HEK293 (cell line): ENCODE measurements at regions not wholly inside any gene's neighbourhood (a gene's known extent, or its start where the extent isn't known, plus 50 kb on each side); places are given as distances from the start of the nearest gene placed in this dataset.

Experiments used
- CTCF ChIA-PET: fragments of 350-600 bp; formaldehyde crosslinking; extraction: SDS; loops from one replicate; lab custom pipeline; 2021; ENCODE audit warnings: antibody characterized with exemption; lab: Yijun Ruan, JAX
- POLR2A ChIA-PET: fragments of 300-600 bp; formaldehyde crosslinking; extraction: SDS; loops from one replicate; lab custom pipeline; 2020; ENCODE audit warnings: antibody characterized with exemption, inconsistent platforms; lab: Yijun Ruan, JAX
- H3K27ac ChIP-seq: fragments of 200-500 bp; sonication (Bioruptor generic); 2 replicates; pipeline ENCODE4 v1.5.1; 2014; ENCODE audit warnings: low read depth, low read length, control low read depth, inconsistent platforms; ENCODE audit errors: extremely low read depth
- H3K36me3 ChIP-seq, 2 experiments: fragments of 200-500 bp in 1 of 2; sonication (Bioruptor generic) in 1 of 2; 1 replicate in 1 of 2; 2 replicates in 1 of 2; pipeline ENCODE4 v1.5.1; 2014 to 2017; ENCODE audit warnings: inconsistent platforms in 2 of 2, low read length in 2 of 2; ENCODE audit not compliant: control insufficient read depth in 2 of 2, insufficient read depth in 1 of 2
- H3K4me1 ChIP-seq: fragments of 200-500 bp; sonication (Bioruptor generic); 2 replicates; pipeline ENCODE4 v1.5.1; 2014; ENCODE audit warnings: mild to moderate bottlenecking, low read length, inconsistent platforms; ENCODE audit not compliant: control insufficient read depth, insufficient read depth
- H3K4me3 ChIP-seq: 2 replicates; pipeline ENCODE4 v1.5.1; 2011; ENCODE audit warnings: low read depth, mild to moderate bottlenecking, control low read depth, low read length, moderate library complexity
- H3K9me3 ChIP-seq: fragments of 200-500 bp; sonication (Bioruptor generic); 2 replicates; pipeline ENCODE4 v1.5.1; 2014; ENCODE audit warnings: low read depth, low read length, inconsistent platforms; ENCODE audit not compliant: control insufficient read depth, insufficient read depth
- BCL11A ChIP-seq: fragments of 450-650 bp; formaldehyde crosslinking; IDR thresholded peaks from 2 replicates; pipeline ENCODE4 v1.5.1; 2016; ENCODE audit warnings: low read depth, missing biosample characterization, missing genetic modification characterization
- GLI2 ChIP-seq: fragments of 450-650 bp; formaldehyde crosslinking; IDR thresholded peaks from 2 replicates; pipeline ENCODE4; 2017; ENCODE audit warnings: missing biosample characterization, missing genetic modification characterization, low read depth, borderline replicate concordance
- GLIS1 ChIP-seq: fragments of 450-650 bp; formaldehyde crosslinking; IDR thresholded peaks from 2 replicates; pipeline ENCODE4 v1.5.1; 2016; ENCODE audit warnings: missing biosample characterization, missing genetic modification characterization
- MZF1 ChIP-seq: fragments of 450-650 bp; formaldehyde crosslinking; IDR thresholded peaks from 2 replicates; pipeline ENCODE4 v1.5.1; 2017; ENCODE audit warnings: missing biosample characterization, missing genetic modification characterization, borderline replicate concordance
- REPIN1 ChIP-seq: fragments of 450-650 bp; formaldehyde crosslinking; IDR thresholded peaks from 2 replicates; pipeline ENCODE4 v1.5.1; 2017; ENCODE audit warnings: missing biosample characterization, missing genetic modification characterization, low read depth
- ZBTB8A ChIP-seq: fragments of 450-650 bp; formaldehyde crosslinking; IDR thresholded peaks from 2 replicates; pipeline ENCODE4 v1.5.1; 2016; ENCODE audit warnings: missing biosample characterization, missing genetic modification characterization
- ZNF132 ChIP-seq: fragments of 450-650 bp; formaldehyde crosslinking; IDR thresholded peaks from 2 replicates; pipeline ENCODE4 v1.5.1; 2017; ENCODE audit warnings: missing biosample characterization, missing genetic modification characterization, borderline replicate concordance
- ZNF169 ChIP-seq: fragments of 450-650 bp; formaldehyde crosslinking; IDR thresholded peaks from 2 replicates; pipeline ENCODE4 v1.5.1; 2016; ENCODE audit warnings: missing biosample characterization, missing genetic modification characterization
- ZNF211 ChIP-seq: fragments of 450-650 bp; formaldehyde crosslinking; IDR thresholded peaks from 2 replicates; pipeline ENCODE4 v1.5.1; 2016; ENCODE audit warnings: low read depth, missing biosample characterization, missing genetic modification characterization
- ZNF24 ChIP-seq: fragments of 450-650 bp; formaldehyde crosslinking; IDR thresholded peaks from 2 replicates; pipeline ENCODE4 v1.5.1; 2016; ENCODE audit warnings: missing biosample characterization, missing genetic modification characterization
- ZNF510 ChIP-seq: fragments of 450-650 bp; formaldehyde crosslinking; IDR thresholded peaks from 2 replicates; pipeline ENCODE4 v1.5.1; 2018; ENCODE audit warnings: mild to moderate bottlenecking, missing genetic modification characterization, missing biosample characterization; ENCODE audit not compliant: insufficient replicate concordance
- ZNF596 ChIP-seq: fragments of 450-650 bp; IDR thresholded peaks from 2 replicates; pipeline ENCODE4 v1.5.0; 2018; ENCODE audit warnings: missing biosample characterization, mild to moderate bottlenecking, missing genetic modification characterization, moderate library complexity
- ZNF621 ChIP-seq: fragments of 450-650 bp; formaldehyde crosslinking; IDR thresholded peaks from 2 replicates; pipeline ENCODE4 v1.5.1; 2017; ENCODE audit warnings: missing biosample characterization, missing genetic modification characterization
- ZNF654 ChIP-seq: fragments of 450-650 bp; formaldehyde crosslinking; IDR thresholded peaks from 2 replicates; pipeline ENCODE4 v1.5.1; 2016; ENCODE audit warnings: low read depth, missing biosample characterization, missing genetic modification characterization
- TF ChIP-seq, protein P1 (sequence below): fragments of 450-650 bp; formaldehyde crosslinking; IDR thresholded peaks from 2 replicates; pipeline ENCODE4 v1.5.1; 2016; ENCODE audit warnings: missing biosample characterization, missing genetic modification characterization, low read depth
- TF ChIP-seq, protein P2 (sequence below): fragments of 450-650 bp; formaldehyde crosslinking; IDR thresholded peaks from 2 replicates; pipeline ENCODE4 v1.5.1; 2017; ENCODE audit warnings: missing biosample characterization, missing genetic modification characterization
- TF ChIP-seq, protein P3 (sequence below): fragments of 450-650 bp; formaldehyde crosslinking; IDR thresholded peaks from 2 replicates; pipeline ENCODE4 v1.5.1; 2017; ENCODE audit warnings: missing biosample characterization, missing genetic modification characterization
- TF ChIP-seq, protein P4 (sequence below): fragments of 450-650 bp; formaldehyde crosslinking; IDR thresholded peaks from 2 replicates; pipeline ENCODE4 v1.5.1; 2017; ENCODE audit warnings: missing biosample characterization, missing genetic modification characterization
- TF ChIP-seq, protein P5 (sequence below): fragments of 450-650 bp; formaldehyde crosslinking; IDR thresholded peaks from 2 replicates; pipeline ENCODE4 v1.5.1; 2016; ENCODE audit warnings: missing biosample characterization, missing genetic modification characterization
- TF ChIP-seq, protein P6 (sequence below): fragments of 450-650 bp; formaldehyde crosslinking; IDR thresholded peaks from 2 replicates; pipeline ENCODE4 v1.5.1; 2017; ENCODE audit warnings: missing biosample characterization, missing genetic modification characterization
- TF ChIP-seq, protein P7 (sequence below): fragments of 450-650 bp; formaldehyde crosslinking; IDR thresholded peaks from 2 replicates; pipeline ENCODE4 v1.5.1; 2017; ENCODE audit warnings: missing biosample characterization, missing genetic modification characterization

DNA sequence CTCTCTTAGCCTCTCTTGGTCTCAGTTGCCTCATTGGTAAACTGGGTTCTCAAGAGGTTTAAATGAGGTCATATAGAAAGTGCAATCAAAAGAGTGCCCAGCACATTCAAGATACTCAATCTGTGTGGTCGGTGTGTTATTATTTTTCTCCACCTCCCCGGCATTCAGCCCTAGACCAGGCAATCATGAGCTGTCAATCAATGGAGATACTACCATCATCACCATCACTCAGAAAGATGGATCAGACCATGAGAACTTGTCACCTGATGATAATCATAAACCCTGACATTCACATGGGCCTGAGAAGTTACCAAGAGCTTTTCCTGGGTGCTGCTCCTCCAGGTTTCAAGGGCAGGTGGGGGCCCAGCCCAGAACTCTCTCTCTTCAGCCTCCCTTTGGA, 166.1 kb downstream of the MN1 start (continued):
- TF ChIP-seq ZNF510 (tag by site-specific recombination) (no peak), ZNF621 (tag by site-specific recombination) (no peak), ZNF24 (no peak), BCL11A (tag by site-specific recombination) (no peak), GLIS1 (tag by site-specific recombination) (no peak), GLI2 (tag by site-specific recombination) (no peak), ZNF169 (tag by site-specific recombination) (no peak)
- TF ChIP-seq, protein P1, sequence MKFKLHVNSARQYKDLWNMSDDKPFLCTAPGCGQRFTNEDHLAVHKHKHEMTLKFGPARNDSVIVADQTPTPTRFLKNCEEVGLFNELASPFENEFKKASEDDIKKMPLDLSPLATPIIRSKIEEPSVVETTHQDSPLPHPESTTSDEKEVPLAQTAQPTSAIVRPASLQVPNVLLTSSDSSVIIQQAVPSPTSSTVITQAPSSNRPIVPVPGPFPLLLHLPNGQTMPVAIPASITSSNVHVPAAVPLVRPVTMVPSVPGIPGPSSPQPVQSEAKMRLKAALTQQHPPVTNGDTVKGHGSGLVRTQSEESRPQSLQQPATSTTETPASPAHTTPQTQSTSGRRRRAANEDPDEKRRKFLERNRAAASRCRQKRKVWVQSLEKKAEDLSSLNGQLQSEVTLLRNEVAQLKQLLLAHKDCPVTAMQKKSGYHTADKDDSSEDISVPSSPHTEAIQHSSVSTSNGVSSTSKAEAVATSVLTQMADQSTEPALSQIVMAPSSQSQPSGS (tag by site-specific recombination), result no peak

DNA sequence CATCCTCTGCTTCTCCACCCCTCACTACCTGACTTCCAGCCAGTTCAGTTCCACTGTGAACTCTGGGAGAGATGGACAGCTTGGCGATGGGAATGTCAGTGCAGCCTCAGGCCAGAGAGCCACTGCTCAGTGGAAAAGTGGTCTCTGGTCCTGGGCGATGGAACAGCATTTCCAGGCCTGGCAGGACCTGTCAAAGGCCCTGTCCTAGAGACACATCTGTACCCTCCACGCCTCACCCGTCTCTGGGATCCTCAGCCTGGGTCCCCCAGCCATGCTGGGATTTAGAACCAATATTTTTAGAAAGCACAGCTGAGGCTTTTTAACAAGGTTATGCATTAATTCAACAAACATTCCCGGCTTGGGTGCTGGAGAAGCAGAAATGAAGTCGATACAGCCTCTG, 165.7 kb downstream of the MN1 start:
- CTCF ChIA-PET, result interaction anchor here (0.6 to 1.4 kb wide), 2 partner anchors 11 to 515 kb away, joined by 3 read pairs; no protein-coding TSS in a partner anchor
- Histone ChIP-seq H3K4me1 (no peaks in the 10 kb centered on the region), H3K36me3 (no peaks in the 10 kb centered on the region)
- TF ChIP-seq, protein P2, sequence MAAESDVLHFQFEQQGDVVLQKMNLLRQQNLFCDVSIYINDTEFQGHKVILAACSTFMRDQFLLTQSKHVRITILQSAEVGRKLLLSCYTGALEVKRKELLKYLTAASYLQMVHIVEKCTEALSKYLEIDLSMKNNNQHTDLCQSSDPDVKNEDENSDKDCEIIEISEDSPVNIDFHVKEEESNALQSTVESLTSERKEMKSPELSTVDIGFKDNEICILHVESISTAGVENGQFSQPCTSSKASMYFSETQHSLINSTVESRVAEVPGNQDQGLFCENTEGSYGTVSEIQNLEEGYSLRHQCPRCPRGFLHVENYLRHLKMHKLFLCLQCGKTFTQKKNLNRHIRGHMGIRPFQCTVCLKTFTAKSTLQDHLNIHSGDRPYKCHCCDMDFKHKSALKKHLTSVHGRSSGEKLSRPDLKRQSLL (tag by site-specific recombination), result no peak
- no peak for TF ChIP-seq REPIN1
- no peak for TF ChIP-seq ZNF211 (tag by site-specific recombination)
- no peak for TF ChIP-seq ZNF24
- no peak for TF ChIP-seq ZBTB8A (tag by site-specific recombination)
- TF ChIP-seq GLI2 (tag by site-specific recombination), result no peak
- TF ChIP-seq ZNF132 (tag by site-specific recombination), result no peak
- TF ChIP-seq, protein P3, sequence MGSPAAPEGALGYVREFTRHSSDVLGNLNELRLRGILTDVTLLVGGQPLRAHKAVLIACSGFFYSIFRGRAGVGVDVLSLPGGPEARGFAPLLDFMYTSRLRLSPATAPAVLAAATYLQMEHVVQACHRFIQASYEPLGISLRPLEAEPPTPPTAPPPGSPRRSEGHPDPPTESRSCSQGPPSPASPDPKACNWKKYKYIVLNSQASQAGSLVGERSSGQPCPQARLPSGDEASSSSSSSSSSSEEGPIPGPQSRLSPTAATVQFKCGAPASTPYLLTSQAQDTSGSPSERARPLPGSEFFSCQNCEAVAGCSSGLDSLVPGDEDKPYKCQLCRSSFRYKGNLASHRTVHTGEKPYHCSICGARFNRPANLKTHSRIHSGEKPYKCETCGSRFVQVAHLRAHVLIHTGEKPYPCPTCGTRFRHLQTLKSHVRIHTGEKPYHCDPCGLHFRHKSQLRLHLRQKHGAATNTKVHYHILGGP (tag by site-specific recombination), result no peak
- TF ChIP-seq, protein P4, sequence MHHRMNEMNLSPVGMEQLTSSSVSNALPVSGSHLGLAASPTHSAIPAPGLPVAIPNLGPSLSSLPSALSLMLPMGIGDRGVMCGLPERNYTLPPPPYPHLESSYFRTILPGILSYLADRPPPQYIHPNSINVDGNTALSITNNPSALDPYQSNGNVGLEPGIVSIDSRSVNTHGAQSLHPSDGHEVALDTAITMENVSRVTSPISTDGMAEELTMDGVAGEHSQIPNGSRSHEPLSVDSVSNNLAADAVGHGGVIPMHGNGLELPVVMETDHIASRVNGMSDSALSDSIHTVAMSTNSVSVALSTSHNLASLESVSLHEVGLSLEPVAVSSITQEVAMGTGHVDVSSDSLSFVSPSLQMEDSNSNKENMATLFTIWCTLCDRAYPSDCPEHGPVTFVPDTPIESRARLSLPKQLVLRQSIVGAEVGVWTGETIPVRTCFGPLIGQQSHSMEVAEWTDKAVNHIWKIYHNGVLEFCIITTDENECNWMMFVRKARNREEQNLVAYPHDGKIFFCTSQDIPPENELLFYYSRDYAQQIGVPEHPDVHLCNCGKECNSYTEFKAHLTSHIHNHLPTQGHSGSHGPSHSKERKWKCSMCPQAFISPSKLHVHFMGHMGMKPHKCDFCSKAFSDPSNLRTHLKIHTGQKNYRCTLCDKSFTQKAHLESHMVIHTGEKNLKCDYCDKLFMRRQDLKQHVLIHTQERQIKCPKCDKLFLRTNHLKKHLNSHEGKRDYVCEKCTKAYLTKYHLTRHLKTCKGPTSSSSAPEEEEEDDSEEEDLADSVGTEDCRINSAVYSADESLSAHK (tag by site-specific recombination), result no peak
- no peak for TF ChIP-seq ZNF596 (tag by site-specific recombination)
- TF ChIP-seq MZF1 (tag by site-specific recombination), result no peak
- TF ChIP-seq, protein P5, sequence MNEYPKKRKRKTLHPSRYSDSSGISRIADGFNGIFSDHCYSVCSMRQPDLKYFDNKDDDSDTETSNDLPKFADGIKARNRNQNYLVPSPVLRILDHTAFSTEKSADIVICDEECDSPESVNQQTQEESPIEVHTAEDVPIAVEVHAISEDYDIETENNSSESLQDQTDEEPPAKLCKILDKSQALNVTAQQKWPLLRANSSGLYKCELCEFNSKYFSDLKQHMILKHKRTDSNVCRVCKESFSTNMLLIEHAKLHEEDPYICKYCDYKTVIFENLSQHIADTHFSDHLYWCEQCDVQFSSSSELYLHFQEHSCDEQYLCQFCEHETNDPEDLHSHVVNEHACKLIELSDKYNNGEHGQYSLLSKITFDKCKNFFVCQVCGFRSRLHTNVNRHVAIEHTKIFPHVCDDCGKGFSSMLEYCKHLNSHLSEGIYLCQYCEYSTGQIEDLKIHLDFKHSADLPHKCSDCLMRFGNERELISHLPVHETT (tag by site-specific recombination), result no peak
- TF ChIP-seq, protein P6, sequence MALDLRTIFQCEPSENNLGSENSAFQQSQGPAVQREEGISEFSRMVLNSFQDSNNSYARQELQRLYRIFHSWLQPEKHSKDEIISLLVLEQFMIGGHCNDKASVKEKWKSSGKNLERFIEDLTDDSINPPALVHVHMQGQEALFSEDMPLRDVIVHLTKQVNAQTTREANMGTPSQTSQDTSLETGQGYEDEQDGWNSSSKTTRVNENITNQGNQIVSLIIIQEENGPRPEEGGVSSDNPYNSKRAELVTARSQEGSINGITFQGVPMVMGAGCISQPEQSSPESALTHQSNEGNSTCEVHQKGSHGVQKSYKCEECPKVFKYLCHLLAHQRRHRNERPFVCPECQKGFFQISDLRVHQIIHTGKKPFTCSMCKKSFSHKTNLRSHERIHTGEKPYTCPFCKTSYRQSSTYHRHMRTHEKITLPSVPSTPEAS (tag by site-specific recombination), result no peak
- TF ChIP-seq, protein P7, sequence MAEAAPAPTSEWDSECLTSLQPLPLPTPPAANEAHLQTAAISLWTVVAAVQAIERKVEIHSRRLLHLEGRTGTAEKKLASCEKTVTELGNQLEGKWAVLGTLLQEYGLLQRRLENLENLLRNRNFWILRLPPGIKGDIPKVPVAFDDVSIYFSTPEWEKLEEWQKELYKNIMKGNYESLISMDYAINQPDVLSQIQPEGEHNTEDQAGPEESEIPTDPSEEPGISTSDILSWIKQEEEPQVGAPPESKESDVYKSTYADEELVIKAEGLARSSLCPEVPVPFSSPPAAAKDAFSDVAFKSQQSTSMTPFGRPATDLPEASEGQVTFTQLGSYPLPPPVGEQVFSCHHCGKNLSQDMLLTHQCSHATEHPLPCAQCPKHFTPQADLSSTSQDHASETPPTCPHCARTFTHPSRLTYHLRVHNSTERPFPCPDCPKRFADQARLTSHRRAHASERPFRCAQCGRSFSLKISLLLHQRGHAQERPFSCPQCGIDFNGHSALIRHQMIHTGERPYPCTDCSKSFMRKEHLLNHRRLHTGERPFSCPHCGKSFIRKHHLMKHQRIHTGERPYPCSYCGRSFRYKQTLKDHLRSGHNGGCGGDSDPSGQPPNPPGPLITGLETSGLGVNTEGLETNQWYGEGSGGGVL (tag by site-specific recombination), result no peak
- TF ChIP-seq ZNF654 (tag by site-specific recombination), result no peak
- TF ChIP-seq, all 188 proteins: peak for 0
- POLR2A ChIA-PET, result no interaction called here
- H3K9me3 ChIP-seq, result no peaks in the 10 kb centered on the region
- H3K4me3 ChIP-seq, result no peak overlapping the region
- H3K27ac ChIP-seq, result no peak overlapping the region
